HG03196 (cell line): ENCODE measurements at regions not wholly inside any gene's neighbourhood (a gene's known extent, or its start where the extent isn't known, plus 50 kb on each side); places are given as distances from the start of the nearest gene placed in this dataset.

ENCODE experiments used
- ATAC-seq: cut with Tn5 transposase; IDR thresholded peaks from one replicate; pipeline ENCODE4 v1.9.1; 2021; ENCODE audit not compliant: unreplicated experiment

DNA sequence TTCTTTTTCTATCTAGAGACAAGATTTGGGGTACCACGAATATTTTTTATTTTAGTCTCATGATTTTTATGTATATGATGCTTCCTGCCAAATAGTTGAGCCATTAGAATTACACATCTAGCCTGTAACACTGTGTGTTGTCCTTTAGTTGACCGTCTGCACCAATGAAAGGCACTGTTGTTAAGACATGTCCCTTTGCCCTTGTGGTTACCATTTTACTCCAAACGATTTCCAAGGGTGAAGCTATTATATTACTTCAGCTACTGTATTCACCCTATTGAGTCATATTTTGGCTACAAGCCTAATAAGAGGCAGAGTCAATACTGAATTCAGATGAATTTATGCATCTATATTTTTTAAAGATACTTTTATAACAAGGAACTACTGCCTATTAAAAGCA is 207.6 kb downstream of the CETN3 start:
- ATAC-seq = no peak

DNA sequence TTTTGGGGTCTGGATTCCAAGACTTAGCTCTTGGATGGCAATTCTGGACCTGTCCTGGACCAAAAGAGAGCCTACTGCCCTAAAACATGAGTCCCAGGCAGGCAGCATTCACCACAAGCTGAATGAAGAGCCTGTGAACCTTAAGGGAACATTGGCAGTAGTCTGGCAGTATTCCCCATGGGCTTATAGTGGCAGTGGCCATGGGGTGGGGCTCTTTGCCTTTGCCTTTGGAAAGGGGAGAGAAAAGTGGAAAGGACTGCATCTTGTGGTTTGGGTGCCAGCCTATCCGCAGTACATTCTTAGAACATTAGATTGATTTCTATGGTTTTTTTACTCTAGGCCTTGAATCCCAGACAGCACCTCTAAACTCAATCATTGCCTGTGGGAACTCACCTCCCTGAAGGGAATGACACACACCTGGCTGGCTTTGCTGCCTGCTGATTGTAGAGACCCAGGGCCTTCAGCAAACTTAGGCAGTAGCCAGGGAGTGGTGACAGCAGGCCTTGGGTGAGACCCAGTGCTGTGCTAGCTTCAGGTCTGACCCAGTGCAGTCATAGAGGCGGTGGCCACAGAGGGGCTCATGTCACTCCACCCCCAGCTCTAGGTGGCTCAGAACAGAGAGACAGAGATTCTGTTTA is 216.3 kb downstream of the CETN3 start:
- ATAC-seq = no peak

- no peak for ATAC-seq
Observed at GRCh38 chr5:90191352-90192045, 218.1 kb downstream of the CETN3 start.

DNA sequence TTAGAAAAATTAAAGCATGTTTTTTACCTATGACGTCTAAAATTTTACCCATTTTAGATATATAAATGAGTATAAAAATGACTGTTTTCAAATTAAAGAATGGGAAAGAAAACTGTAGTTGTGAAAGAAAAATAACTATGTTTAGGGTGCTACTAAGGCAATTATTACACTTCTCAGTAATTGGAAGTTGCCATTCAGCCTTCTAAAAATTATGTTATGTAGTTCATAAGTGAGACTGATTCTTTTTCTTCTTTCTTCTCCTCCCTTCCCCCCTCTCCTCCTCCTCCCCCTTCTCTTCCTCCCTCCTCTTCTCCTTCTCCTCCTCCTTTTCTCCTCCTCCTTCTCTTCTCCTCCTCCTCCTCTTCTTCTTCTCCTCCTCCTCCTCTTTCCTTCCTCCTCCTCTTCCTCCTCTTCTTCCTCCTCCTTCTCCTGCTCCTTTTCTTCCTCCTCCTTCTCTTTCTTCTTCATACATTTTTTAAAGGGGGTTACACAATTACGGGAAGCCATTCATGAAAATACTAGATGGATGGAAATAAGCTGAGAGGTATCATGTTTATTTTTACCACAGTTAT is 223.6 kb downstream of the CETN3 start:
- ATAC-seq = no peak

DNA sequence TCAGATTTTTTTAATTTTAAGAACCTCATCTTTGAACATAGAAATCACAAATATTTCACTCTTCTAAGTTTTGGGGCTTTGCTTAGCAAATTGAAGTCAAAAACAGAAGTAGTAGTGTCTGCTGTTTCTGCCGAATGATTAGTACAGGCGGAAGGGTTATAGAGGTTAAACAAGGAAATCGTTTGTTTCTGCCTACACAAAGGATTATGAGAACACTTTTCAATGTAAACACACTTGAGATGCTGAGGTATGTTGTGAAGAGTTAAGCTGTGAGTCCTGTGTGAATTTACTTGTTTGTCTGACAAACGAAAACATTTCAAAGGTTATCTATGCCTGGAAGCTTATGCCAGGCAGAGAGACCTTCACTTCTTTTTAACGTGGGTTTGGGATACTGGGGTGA is 224.8 kb downstream of the CETN3 start:
- no peak for ATAC-seq

DNA sequence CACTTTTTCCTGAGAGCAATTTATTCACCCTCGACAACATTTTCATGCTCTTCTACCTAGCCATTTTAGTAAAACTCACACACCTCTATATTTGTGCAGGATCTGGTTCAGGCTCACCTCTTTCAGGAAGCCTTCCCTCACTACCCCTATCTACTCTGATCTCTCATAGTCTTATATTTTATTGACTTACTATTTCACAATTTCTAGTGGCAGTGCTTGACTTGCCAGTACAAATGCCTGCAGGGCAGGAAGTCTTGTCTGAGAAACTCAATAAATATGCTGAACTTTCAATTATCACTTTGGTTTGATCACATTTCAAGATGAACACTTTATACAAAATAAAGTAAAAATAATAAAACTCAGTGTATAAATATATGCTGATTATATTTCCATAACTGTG is 226.8 kb downstream of the CETN3 start:
- no peak for ATAC-seq

- no peak for ATAC-seq
Observed at GRCh38 chr5:90174236-90174635, 235.3 kb downstream of the CETN3 start.

DNA sequence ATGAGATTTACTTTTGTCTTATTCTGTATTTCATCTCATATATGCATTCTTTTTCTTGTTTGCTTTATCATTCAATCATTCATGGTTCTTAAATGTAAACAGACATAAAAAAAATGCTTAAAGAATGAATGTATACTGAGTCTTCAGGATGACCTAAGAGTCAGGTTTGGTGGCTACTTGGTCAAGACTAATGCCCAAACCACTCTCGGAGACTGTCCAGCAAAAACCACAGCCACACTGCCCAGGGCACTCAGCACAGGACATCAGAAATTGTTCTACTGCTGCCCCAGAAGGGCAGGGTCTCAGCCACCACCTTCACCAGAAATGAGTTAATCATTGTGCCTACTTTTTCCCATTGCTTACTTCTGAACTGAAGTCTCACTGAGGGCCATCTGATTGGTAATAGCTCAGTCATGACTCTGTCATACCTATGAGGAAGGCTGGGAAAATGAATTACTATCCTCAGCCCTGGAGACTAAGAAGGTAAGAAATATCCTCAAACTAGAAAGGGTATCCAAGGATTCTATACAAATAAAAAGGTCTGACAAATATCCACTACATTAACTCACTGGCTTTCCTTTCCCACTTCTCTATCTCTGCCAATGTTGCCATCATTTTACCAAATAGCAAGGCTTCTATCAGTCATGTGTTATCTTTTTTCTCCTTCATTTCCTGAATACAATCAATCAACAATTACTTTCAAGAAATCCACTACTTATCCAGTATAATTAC is 236.1 kb downstream of the CETN3 start:
- ATAC-seq = no peak

DNA sequence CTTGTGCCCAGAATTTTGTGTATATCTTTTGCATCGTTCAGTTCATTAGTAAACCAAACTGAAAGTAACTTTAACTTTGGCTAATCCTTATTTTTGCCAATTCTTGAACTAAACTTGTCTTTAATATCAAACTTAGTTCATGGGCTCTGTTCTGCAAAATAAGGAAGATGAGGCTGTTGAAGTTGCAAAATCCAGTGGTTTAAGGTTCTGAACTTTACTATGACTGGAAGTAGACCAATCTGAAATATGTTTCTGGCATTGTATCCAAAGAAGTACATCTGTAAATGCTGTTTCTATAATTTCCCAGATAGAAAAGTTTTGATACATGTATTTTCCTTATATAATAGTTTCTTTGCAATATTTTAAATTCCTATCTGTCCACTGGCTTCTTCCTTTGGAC is 238.1 kb downstream of the CETN3 start:
- ATAC-seq = no peak

DNA sequence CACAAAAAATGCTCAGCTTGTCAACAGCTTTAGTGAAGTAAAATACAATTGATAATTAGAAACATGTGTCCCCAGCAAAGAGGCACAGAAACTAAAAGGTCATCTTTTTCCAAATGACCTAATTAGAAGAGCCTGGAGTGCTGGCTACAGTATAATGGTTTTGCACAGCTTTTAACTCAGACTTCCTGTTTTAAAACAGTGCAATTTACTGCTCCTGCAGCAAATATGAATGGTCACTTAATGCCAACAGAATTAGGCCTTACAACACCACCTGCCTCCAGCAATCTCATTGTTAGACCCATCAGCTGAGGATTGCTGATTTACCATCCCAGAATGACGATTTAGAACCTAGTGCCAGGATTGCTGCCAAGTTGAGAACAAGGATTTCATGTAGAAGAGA is 239.3 kb downstream of the CETN3 start:
- no peak for ATAC-seq

DNA sequence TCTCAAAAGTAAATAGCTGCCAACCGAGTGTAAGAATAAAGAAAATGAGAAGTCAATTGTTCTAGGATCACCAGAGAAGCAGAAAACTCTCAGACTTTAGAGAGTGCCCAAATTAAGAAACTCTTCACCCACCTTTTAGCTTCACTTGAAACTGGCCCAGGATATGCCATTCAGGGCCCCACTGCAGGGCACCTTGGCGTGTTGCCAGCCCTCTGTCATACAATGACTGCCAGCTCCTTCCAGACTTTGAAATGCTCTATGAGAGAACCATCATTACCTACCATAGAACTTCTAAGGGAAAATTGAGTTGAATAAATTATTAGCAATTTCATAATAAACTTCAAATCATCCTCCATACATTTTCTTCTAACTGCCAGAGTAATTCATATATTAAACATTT is 240.5 kb downstream of the CETN3 start:
- ATAC-seq = no peak

- ATAC-seq = no peak
Observed at GRCh38 chr5:90168399-90168798, 241.2 kb downstream of the CETN3 start.

- ATAC-seq = no peak
Observed at GRCh38 chr5:90166816-90167215, 242.7 kb downstream of the CETN3 start.

DNA sequence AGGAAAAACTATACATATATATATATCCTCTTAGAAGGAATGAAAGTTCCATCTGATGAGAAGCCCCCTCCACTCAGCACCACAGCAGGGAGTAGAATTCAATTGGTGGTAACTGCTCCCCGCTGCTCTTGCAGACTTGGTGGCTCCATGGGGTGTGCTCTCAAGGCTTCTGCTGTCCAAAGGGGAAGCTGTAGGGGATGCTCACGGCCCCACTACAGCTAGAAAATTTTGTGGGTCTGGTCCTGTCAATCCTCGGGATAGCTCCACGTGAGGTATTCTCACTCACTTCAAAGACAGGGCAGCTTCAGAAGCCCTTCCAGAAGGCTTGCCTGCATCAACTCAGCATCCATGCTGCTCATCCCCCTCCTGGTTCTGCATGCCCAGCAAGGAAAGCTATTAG is 247.2 kb downstream of the CETN3 start:
- no peak for ATAC-seq

DNA sequence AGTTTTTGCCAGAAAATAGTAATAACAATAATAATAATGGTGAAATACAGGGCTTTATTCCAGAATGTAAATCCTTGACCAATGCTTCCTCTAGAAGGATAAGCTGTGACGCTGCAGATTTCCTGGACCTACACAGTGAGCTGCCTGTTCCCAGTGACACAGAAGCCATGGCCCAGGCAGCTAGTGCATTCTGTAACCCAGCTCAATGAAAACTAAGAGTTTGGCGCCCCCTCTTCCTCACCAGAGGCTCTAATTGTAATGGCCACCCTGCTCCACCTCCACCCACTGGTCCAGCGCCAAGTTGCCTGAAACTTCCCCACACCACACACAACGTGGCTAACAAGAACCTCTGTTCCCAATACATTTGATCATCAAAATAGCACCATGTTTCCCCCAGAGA is 248.1 kb downstream of the CETN3 start:
- no peak for ATAC-seq

- ATAC-seq = no peak
Observed at GRCh38 chr5:90158131-90158530, 251.4 kb downstream of the CETN3 start.

DNA sequence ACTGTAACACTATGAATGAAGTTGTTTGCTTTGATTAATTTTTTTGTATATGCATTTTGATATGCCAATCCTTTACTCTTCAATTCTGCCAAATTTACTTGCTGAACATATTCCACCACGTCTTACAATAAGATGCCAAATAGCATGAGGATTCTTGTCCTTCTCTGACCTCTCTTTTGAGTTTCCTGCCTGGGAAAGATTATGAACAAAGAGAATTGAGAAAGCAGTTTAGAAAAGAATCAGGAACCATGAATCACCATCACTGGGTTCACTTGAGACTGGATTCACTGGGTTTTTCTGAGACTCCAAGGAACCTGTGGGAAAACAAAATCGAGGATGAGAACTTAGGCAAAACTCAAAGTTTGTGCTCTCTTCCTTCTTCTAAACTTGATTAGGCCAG is 256.5 kb downstream of the CETN3 start:
- ATAC-seq = no peak

GRCh38 chr5:90144625-90145327 is 264.8 kb downstream of the CETN3 start:
- ATAC-seq = no peak

DNA sequence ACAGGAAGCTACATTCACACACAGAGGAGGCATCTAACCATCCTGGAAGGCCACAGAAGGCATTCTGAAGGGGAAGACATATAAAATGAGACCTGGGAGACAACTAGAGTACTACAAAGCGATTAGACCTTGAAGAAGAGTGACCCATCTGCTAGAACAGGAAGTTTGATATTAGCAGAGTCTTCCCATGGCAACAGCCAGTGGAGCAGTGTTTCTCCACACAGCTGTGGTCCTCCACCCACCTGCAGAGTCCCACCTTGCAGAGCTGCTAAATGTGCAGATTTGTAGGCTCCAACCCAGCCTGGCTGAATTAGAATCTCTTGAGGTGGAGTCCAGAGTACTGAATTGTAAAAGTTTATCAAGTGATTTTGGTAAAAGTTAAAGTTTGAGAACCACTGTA is 267.0 kb downstream of the CETN3 start:
- ATAC-seq = no peak

GRCh38 chr5:90141984-90142383 is 267.6 kb downstream of the CETN3 start:
- ATAC-seq = no peak

DNA sequence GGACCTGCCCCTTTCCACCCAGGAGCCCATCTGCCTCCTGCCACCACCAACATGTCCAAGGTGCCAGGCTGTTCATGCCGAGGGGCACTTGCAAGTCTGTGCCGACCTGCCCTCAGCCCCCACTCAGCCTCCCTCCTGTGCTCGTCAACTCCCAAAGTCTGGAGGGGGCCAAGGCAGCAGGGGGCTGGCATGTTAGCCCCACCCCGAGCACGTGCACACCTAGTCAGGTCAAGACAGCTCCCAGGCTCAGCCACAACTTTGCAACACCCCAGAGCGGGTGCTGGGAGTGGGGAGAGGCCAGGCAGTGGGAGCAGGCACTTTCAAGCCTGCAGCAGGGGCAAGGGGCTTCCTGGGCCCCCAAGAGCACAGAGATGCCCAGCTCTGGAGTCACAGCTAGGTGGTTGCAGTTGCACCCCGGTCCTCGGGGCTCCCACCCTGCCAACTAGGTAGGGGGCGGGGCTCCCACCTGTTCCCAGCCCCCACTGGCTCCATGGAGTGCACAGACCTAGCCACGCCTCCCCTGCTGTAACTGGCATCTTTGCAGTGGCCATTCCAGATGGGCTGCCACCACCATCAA is 272.5 kb downstream of the CETN3 start:
- no peak for ATAC-seq
